ENCODE measurements at regions not wholly inside any gene's neighbourhood (a gene's known extent, or its start where the extent isn't known, plus 50 kb on each side); places are given as distances from the start of the nearest gene placed in this dataset.

- ATAC-seq (no peak), DNase-seq (no peak)
- intact Hi-C loops (cut with micrococcal nuclease): no loop called here
Observed at GRCh38 chr17:36747861-36748260, 146.5 kb downstream of the MRM1 start.

GRCh38 chr17:36748272-36748671 is 146.9 kb downstream of the MRM1 start:
- ATAC-seq: no peak

GRCh38 chr17:36749493-36749892 is 148.1 kb downstream of the MRM1 start:
- no peak for DNase-seq
- intact Hi-C loops (cut with micrococcal nuclease): no loop called here
- no peak for ATAC-seq

More at GRCh38 chr17:36748272-36748671, 146.9 kb downstream of the MRM1 start:
- intact Hi-C loops (cut with micrococcal nuclease): no loop called here
- DNase-seq: no peak

GRCh38 chr17:36750316-36750885 is 149.0 kb downstream of the MRM1 start:
- ATAC-seq: no peak
- intact Hi-C loops (cut with micrococcal nuclease): no loop called here
- no peak for DNase-seq

GRCh38 chr17:36752096-36752888 is 150.9 kb downstream of the MRM1 start:
- intact Hi-C loops (cut with micrococcal nuclease): no loop called here
- DNase-seq (no peak), ATAC-seq (no peak)

GRCh38 chr17:36755586-36755985 is 154.2 kb downstream of the MRM1 start:
- DNase-seq (no peak), ATAC-seq (no peak)
- intact Hi-C loops (cut with micrococcal nuclease): no loop called here

- ATAC-seq (no peak), DNase-seq (no peak)
- intact Hi-C loops (cut with micrococcal nuclease): no loop called here
Observed at GRCh38 chr17:36756695-36757094, 155.3 kb downstream of the MRM1 start.

GRCh38 chr17:36760425-36760824 is 159.0 kb downstream of the MRM1 start:
- ATAC-seq (no peak), DNase-seq (no peak)
- intact Hi-C loops (cut with micrococcal nuclease): no loop called here

- DNase-seq: no peak
- no peak for ATAC-seq
- intact Hi-C loops (cut with micrococcal nuclease): no loop called here
Observed at GRCh38 chr17:36761203-36761950, 160.0 kb downstream of the MRM1 start.

GRCh38 chr17:36765436-36766043 is 164.2 kb downstream of the MRM1 start:
- DNase-seq: no peak
- intact Hi-C loops (cut with micrococcal nuclease): no loop called here
- no peak for ATAC-seq

GRCh38 chr17:36768394-36768793 is 167.0 kb downstream of the MRM1 start:
- DNase-seq: no peak
- ATAC-seq: no peak
- intact Hi-C loops (cut with micrococcal nuclease): no loop called here

- no peak for DNase-seq
- intact Hi-C loops (cut with micrococcal nuclease): no loop called here
- ATAC-seq: no peak
Observed at GRCh38 chr17:36773039-36773438, 164.2 kb upstream of the LHX1 start.

GRCh38 chr17:36777118-36777517 is 160.2 kb upstream of the LHX1 start:
- ATAC-seq: no peak
- no peak for DNase-seq
- intact Hi-C loops (cut with micrococcal nuclease): no loop called here

GRCh38 chr17:36778448-36778847 is 158.8 kb upstream of the LHX1 start:
- DNase-seq (no peak), ATAC-seq (no peak)
- intact Hi-C loops (cut with micrococcal nuclease): no loop called here

- intact Hi-C loops (cut with micrococcal nuclease): no loop called here
- no peak for ATAC-seq
- no peak for DNase-seq
Observed at GRCh38 chr17:36779550-36779949, 157.7 kb upstream of the LHX1 start.

GRCh38 chr17:36784633-36785032 is 152.6 kb upstream of the LHX1 start:
- DNase-seq: no peak
- no peak for ATAC-seq
- intact Hi-C loops (cut with micrococcal nuclease): no loop called here

GRCh38 chr17:36786867-36787266 is 150.4 kb upstream of the LHX1 start:
- ATAC-seq (no peak), DNase-seq (no peak)
- intact Hi-C loops (cut with micrococcal nuclease): no loop called here

- DNase-seq (no peak), ATAC-seq (no peak)
- intact Hi-C loops (cut with micrococcal nuclease): no loop called here
Observed at GRCh38 chr17:36791150-36791941, 145.9 kb upstream of the LHX1 start.

GRCh38 chr17:36791942-36792475 is 145.3 kb upstream of the LHX1 start:
- intact Hi-C loops (cut with micrococcal nuclease): no loop called here
- ATAC-seq: no peak
- no peak for DNase-seq
